ENCODE measurements at regions not wholly inside any gene's neighbourhood (a gene's known extent, or its start where the extent isn't known, plus 50 kb on each side); places are given as distances from the start of the nearest gene placed in this dataset.

- no peak overlapping the region for H3K9ac ChIP-seq (ENCODE audit: low read length)
- no peaks in the 10 kb centered on the region for H3K36me3 ChIP-seq (ENCODE audit: insufficient read depth, low read length)
Measured at GRCh38 chr4:30245140-30245539, 475.0 kb upstream of the PCDH7 start.

GRCh38 chr4:30256116-30256832 lies 463.9 kb upstream of the PCDH7 start:
- H3K27ac ChIP-seq (ENCODE audit: low read length) = no peak overlapping the region
- no peak overlapping the region for H3K4me2 ChIP-seq (ENCODE audit: low read length)
- H2AFZ ChIP-seq (ENCODE audit: low read depth, low read length) = no peak overlapping the region
- no peaks in the 10 kb centered on the region for H3K9me3 ChIP-seq (ENCODE audit: low read length)
- no peaks in the 10 kb centered on the region for H3K27me3 ChIP-seq (ENCODE audit: insufficient read depth, low read depth, low read length)
- H3K36me3 ChIP-seq (ENCODE audit: insufficient read depth, low read length) = no peaks in the 10 kb centered on the region
- H3K79me2 ChIP-seq (replicated peaks; ENCODE audit: insufficient read depth, low read length) = no peaks in the 10 kb centered on the region
- H3K9ac ChIP-seq (ENCODE audit: low read length) = no peak overlapping the region
- H3F3A ChIP-seq (ENCODE audit: insufficient read depth, low read length, poor library complexity, severe bottlenecking) = no peaks in the 10 kb centered on the region
- no peaks in the 10 kb centered on the region for H4K20me1 ChIP-seq (ENCODE audit: insufficient read depth)
- H3K4me3 ChIP-seq (ENCODE audit: low read length) = no peak overlapping the region
- no peaks in the 10 kb centered on the region for H3K9me2 ChIP-seq (ENCODE audit: insufficient read depth, low read length)
- TF ChIP-seq REST (IDR thresholded peaks at IDR 0.05; ENCODE audit: borderline replicate concordance) (no peak), SMC3 (conservative IDR thresholded peaks at IDR 0.05; ENCODE audit: poor library complexity) (no peak), TAF1 (IDR thresholded peaks at IDR 0.05; ENCODE audit: low read depth) (no peak), MXI1 (conservative IDR thresholded peaks at IDR 0.05; ENCODE audit: poor library complexity, severe bottlenecking) (no peak), CTCF (IDR thresholded peaks at IDR 0.05; ENCODE audit: poor library complexity, severe bottlenecking) (no peak)

More at GRCh38 chr4:30245140-30245539, 475.0 kb upstream of the PCDH7 start:
- no peaks in the 10 kb centered on the region for H3K9me2 ChIP-seq (ENCODE audit: insufficient read depth, low read length)
- H4K20me1 ChIP-seq (ENCODE audit: insufficient read depth) = no peaks in the 10 kb centered on the region
- H3F3A ChIP-seq (ENCODE audit: insufficient read depth, low read length, poor library complexity, severe bottlenecking) = no peaks in the 10 kb centered on the region
- no peaks in the 10 kb centered on the region for H3K9me3 ChIP-seq (ENCODE audit: low read length)
- no peak overlapping the region for H3K4me2 ChIP-seq (ENCODE audit: low read length)
- H3K27ac ChIP-seq (ENCODE audit: low read length) = no peak overlapping the region
- H2AFZ ChIP-seq (ENCODE audit: low read depth, low read length) = no peak overlapping the region
- H3K27me3 ChIP-seq (ENCODE audit: insufficient read depth, low read depth, low read length) = no peaks in the 10 kb centered on the region
- no peak for TF ChIP-seq REST (IDR thresholded peaks at IDR 0.05; ENCODE audit: borderline replicate concordance)
- TF ChIP-seq EZH2 (IDR thresholded peaks at IDR 0.05; ENCODE audit: borderline replicate concordance, insufficient read depth, low read length, poor library complexity, severe bottlenecking) = no peak
- TF ChIP-seq CTCF (IDR thresholded peaks at IDR 0.05; ENCODE audit: poor library complexity, severe bottlenecking) = no peak
- TF ChIP-seq TAF1 (IDR thresholded peaks at IDR 0.05; ENCODE audit: low read depth) = no peak
- no peak for TF ChIP-seq RAD21 (conservative IDR thresholded peaks at IDR 0.05)
- TF ChIP-seq SMC3 (conservative IDR thresholded peaks at IDR 0.05; ENCODE audit: poor library complexity) = no peak
- TF ChIP-seq EP300 (conservative IDR thresholded peaks at IDR 0.05; ENCODE audit: poor library complexity, severe bottlenecking) = no peak
- TF ChIP-seq POLR2AphosphoS5 (IDR thresholded peaks at IDR 0.05) = no peak
- TF ChIP-seq MXI1 (conservative IDR thresholded peaks at IDR 0.05; ENCODE audit: poor library complexity, severe bottlenecking) = no peak
- H3K79me2 ChIP-seq (replicated peaks; ENCODE audit: insufficient read depth, low read length) = no peaks in the 10 kb centered on the region
- no peak overlapping the region for H3K4me3 ChIP-seq (ENCODE audit: low read length)

All from neural cell (in vitro differentiated cells).